ENCODE measurements at regions not wholly inside any gene's neighbourhood (a gene's known extent, or its start where the extent isn't known, plus 50 kb on each side); places are given as distances from the start of the nearest gene placed in this dataset.

DNA sequence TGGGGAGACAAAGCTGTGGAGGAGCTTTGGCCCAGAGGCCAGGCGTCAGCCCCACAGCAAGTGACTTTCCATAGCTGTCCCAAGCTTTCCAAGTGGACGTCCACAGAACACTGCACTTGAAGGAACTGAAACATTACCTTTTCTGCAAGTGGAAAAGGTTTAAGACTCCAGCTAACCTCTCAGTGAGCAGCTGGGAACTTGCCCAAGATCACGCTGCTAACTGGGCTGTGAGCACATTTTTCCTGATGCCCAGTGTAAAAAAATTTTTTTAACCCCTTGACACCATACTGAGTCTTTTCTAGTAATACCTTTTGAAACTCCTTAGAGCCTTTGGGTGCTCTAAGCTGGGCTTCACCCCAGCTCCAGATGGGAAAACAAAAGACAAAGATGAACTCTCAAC is 256.7 kb downstream of the HAUS1 start:
- H3K4me1 Mint-ChIP-seq (ENCODE audit: low read depth, unreplicated experiment), result no peaks in the 10 kb centered on the region
- no peaks in the 10 kb centered on the region for H3K27me3 ChIP-seq (replicated peaks; ENCODE audit: control insufficient read depth, insufficient read depth, low read length)
- no peak overlapping the region for H3K4me3 Mint-ChIP-seq (ENCODE audit: unreplicated experiment)
- ChIA-PET CTCF (no interaction called here), POLR2A (no interaction called here)
- H3K36me3 Mint-ChIP-seq (ENCODE audit: insufficient read depth, unreplicated experiment), result no peaks in the 10 kb centered on the region
- no TSS peak for BruUV-seq (replicated peaks)
- H3K27ac Mint-ChIP-seq (ENCODE audit: unreplicated experiment), result no peak overlapping the region
- no peaks in the 10 kb centered on the region for H3K9me3 Mint-ChIP-seq (ENCODE audit: unreplicated experiment)
- DNase-seq, result no peak
- no peaks in the 10 kb centered on the region for H3K9me3 ChIP-seq
- H3K27me3 Mint-ChIP-seq (ENCODE audit: insufficient read depth, unreplicated experiment), result no peaks in the 10 kb centered on the region
- H3K4me3 ChIP-seq (ENCODE audit: low read depth, low read length), result no peak overlapping the region
- no peaks in the 10 kb centered on the region for H3K36me3 ChIP-seq (ENCODE audit: control insufficient read depth, insufficient read depth, low read length)
- intact Hi-C loops (cut with micrococcal nuclease; ENCODE audit: unreplicated experiment), result no loop called here
- no peak for TF ChIP-seq CTCF (IDR thresholded peaks at IDR 0.05; ENCODE audit: insufficient read depth in 1 of 2, low read depth in 1 of 2, low read length in 1 of 2, severe bottlenecking in 1 of 2, unreplicated experiment in 1 of 2)
- H3K4me1 ChIP-seq, result no peaks in the 10 kb centered on the region

DNA sequence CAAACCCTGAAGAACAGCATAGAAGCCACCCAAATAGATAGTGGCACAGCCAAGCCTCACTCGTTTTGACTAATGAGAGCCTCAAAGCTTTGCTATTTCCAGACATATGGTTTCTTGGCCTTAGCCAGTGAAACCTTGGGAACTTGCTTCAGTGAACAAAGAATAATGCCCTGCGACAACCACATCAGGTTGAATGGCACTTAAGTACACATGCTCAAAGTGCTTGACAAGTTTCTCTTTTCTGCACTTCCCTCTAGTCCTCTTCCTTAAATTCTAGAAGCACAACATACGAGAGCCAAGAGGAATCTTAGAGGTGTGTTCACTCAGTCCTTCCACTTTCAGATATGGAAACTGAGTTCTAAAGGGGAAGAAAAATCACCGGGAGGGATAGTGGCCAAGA is 258.3 kb downstream of the HAUS1 start:
- Histone ChIP-seq H3K27me3 (replicated peaks; ENCODE audit: control insufficient read depth, insufficient read depth, low read length) (no peaks in the 10 kb centered on the region), H3K36me3 (ENCODE audit: control insufficient read depth, insufficient read depth, low read length) (no peaks in the 10 kb centered on the region), H3K9me3 (no peaks in the 10 kb centered on the region), H3K4me3 (ENCODE audit: low read depth, low read length) (no peak overlapping the region), H3K4me1 (no peaks in the 10 kb centered on the region)
- Mint-ChIP-seq H3K36me3 (ENCODE audit: insufficient read depth, unreplicated experiment) (no peaks in the 10 kb centered on the region), H3K4me3 (ENCODE audit: unreplicated experiment) (no peak overlapping the region), H3K27me3 (ENCODE audit: insufficient read depth, unreplicated experiment) (no peaks in the 10 kb centered on the region), H3K9me3 (ENCODE audit: unreplicated experiment) (no peaks in the 10 kb centered on the region), H3K27ac (ENCODE audit: unreplicated experiment) (no peak overlapping the region), H3K4me1 (ENCODE audit: low read depth, unreplicated experiment) (no peaks in the 10 kb centered on the region)
- intact Hi-C loops (cut with micrococcal nuclease; ENCODE audit: unreplicated experiment), result no loop called here
- DNase-seq, result no peak
- no TSS peak for BruUV-seq (replicated peaks)
- ChIA-PET POLR2A (no interaction called here), CTCF (no interaction called here)
- no peak for TF ChIP-seq CTCF (IDR thresholded peaks at IDR 0.05; ENCODE audit: insufficient read depth in 1 of 2, low read depth in 1 of 2, low read length in 1 of 2, severe bottlenecking in 1 of 2, unreplicated experiment in 1 of 2)

- TF ChIP-seq CTCF (IDR thresholded peaks at IDR 0.05; ENCODE audit: insufficient read depth in 1 of 2, low read depth in 1 of 2, low read length in 1 of 2, severe bottlenecking in 1 of 2, unreplicated experiment in 1 of 2), result no peak
- Mint-ChIP-seq H3K4me3 (ENCODE audit: unreplicated experiment) (no peak overlapping the region), H3K36me3 (ENCODE audit: insufficient read depth, unreplicated experiment) (no peaks in the 10 kb centered on the region), H3K4me1 (ENCODE audit: low read depth, unreplicated experiment) (no peaks in the 10 kb centered on the region), H3K27ac (ENCODE audit: unreplicated experiment) (no peak overlapping the region), H3K9me3 (ENCODE audit: unreplicated experiment) (no peaks in the 10 kb centered on the region), H3K27me3 (ENCODE audit: insufficient read depth, unreplicated experiment) (no peaks in the 10 kb centered on the region)
- no peaks in the 10 kb centered on the region for H3K9me3 ChIP-seq
- BruUV-seq (replicated peaks), result no TSS peak
- CTCF ChIA-PET, result no interaction called here
- POLR2A ChIA-PET, result no interaction called here
- H3K4me3 ChIP-seq (ENCODE audit: low read depth, low read length), result no peak overlapping the region
- H3K27me3 ChIP-seq (replicated peaks; ENCODE audit: control insufficient read depth, insufficient read depth, low read length), result no peaks in the 10 kb centered on the region
- no peak for DNase-seq
- no peaks in the 10 kb centered on the region for H3K4me1 ChIP-seq
- no peaks in the 10 kb centered on the region for H3K36me3 ChIP-seq (ENCODE audit: control insufficient read depth, insufficient read depth, low read length)
- intact Hi-C loops (cut with micrococcal nuclease; ENCODE audit: unreplicated experiment), result no loop called here
Measured at GRCh38 chr18:46364048-46364447, 259.9 kb downstream of the HAUS1 start.

All from Caco-2 (cell line).